ENCODE measurements at regions not wholly inside any gene's neighbourhood (a gene's known extent, or its start where the extent isn't known, plus 50 kb on each side); places are given as distances from the start of the nearest gene placed in this dataset.

- Histone ChIP-seq H3K27ac (no peak overlapping the region), H3K9me3 (no peaks in the 10 kb centered on the region), H3K27me3 (no peaks in the 10 kb centered on the region), H3K36me3 (replicated peaks in 1 of 2; ENCODE audit: insufficient read depth in 1 of 2, low read depth in 2 of 2) (no peaks in the 10 kb centered on the region), H3K4me1 (no peaks in the 10 kb centered on the region), H3K4me3 (no peak overlapping the region)
- intact Hi-C loops (cut with DNase I) = no loop called here
- DNase-seq (no peak), ATAC-seq (no peak)
- TF ChIP-seq POLR2A (IDR thresholded peaks at IDR 0.05) = no peak
- TF ChIP-seq, protein P1, sequence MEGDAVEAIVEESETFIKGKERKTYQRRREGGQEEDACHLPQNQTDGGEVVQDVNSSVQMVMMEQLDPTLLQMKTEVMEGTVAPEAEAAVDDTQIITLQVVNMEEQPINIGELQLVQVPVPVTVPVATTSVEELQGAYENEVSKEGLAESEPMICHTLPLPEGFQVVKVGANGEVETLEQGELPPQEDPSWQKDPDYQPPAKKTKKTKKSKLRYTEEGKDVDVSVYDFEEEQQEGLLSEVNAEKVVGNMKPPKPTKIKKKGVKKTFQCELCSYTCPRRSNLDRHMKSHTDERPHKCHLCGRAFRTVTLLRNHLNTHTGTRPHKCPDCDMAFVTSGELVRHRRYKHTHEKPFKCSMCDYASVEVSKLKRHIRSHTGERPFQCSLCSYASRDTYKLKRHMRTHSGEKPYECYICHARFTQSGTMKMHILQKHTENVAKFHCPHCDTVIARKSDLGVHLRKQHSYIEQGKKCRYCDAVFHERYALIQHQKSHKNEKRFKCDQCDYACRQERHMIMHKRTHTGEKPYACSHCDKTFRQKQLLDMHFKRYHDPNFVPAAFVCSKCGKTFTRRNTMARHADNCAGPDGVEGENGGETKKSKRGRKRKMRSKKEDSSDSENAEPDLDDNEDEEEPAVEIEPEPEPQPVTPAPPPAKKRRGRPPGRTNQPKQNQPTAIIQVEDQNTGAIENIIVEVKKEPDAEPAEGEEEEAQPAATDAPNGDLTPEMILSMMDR (IDR thresholded peaks at IDR 0.05) = no peak
Measured at GRCh38 chr18:71939483-71939882, 604.7 kb downstream of the CBLN2 start.

- no peaks in the 10 kb centered on the region for H3K4me1 ChIP-seq
- ATAC-seq (no peak), DNase-seq (no peak)
- no peak overlapping the region for H3K4me3 ChIP-seq
- 46 to 52% methylated on average over 2 of the region's 2 CpGs for WGBS, 2 donors
- TF ChIP-seq, protein P1 (IDR thresholded peaks at IDR 0.05) = no peak
- no peak for TF ChIP-seq POLR2A (IDR thresholded peaks at IDR 0.05)
- no peak overlapping the region for H3K27ac ChIP-seq
- H3K9me3 ChIP-seq = no peaks in the 10 kb centered on the region
- no peaks in the 10 kb centered on the region for H3K36me3 ChIP-seq (replicated peaks in 1 of 2; ENCODE audit: insufficient read depth in 1 of 2, low read depth in 2 of 2)
- intact Hi-C loops (cut with DNase I) = no loop called here
- H3K27me3 ChIP-seq = no peaks in the 10 kb centered on the region
Measured at GRCh38 chr18:71936744-71937143, 607.4 kb downstream of the CBLN2 start.

DNA sequence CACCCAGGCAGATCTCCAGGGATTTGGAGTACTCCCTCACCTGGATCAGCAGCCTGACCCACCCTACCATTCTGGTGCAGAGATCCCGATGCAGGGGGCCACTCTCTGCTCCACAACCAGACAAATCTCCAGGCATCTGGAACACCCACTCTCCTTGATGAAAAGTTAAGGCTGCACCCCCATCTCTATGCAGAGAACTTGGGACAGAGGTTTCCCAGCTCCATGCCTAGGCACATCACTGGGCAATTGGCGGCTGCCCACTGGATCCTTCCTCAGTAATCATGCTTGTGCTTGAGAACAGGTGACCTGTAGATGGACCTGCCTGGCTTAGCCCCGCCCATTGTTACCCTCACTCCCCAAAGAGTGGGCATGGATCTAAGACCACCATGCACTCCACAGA is 624.9 kb downstream of the CBLN2 start:
- ATAC-seq (no peak), DNase-seq (no peak)
- H3K36me3 ChIP-seq (replicated peaks in 1 of 2; ENCODE audit: insufficient read depth in 1 of 2, low read depth in 2 of 2) = no peaks in the 10 kb centered on the region
- no peaks in the 10 kb centered on the region for H3K9me3 ChIP-seq
- 70 to 74% methylated on average over 2 to 3 of the region's 3 CpGs for WGBS, 2 donors
- TF ChIP-seq, protein P1 (IDR thresholded peaks at IDR 0.05) = no peak
- TF ChIP-seq POLR2A (IDR thresholded peaks at IDR 0.05) = no peak
- H3K4me1 ChIP-seq = no peaks in the 10 kb centered on the region
- H3K27me3 ChIP-seq = no peaks in the 10 kb centered on the region
- no peak overlapping the region for H3K27ac ChIP-seq
- H3K4me3 ChIP-seq = no peak overlapping the region
- intact Hi-C loops (cut with DNase I) = no loop called here

- ATAC-seq (no peak), DNase-seq (no peak)
- H3K27me3 ChIP-seq = no peaks in the 10 kb centered on the region
- H3K4me1 ChIP-seq = no peaks in the 10 kb centered on the region
- no peak for TF ChIP-seq POLR2A (IDR thresholded peaks at IDR 0.05)
- TF ChIP-seq, protein P1 (IDR thresholded peaks at IDR 0.05) = no peak
- no peak overlapping the region for H3K4me3 ChIP-seq
- H3K36me3 ChIP-seq (replicated peaks in 1 of 2; ENCODE audit: insufficient read depth in 1 of 2, low read depth in 2 of 2) = no peaks in the 10 kb centered on the region
- WGBS, 2 donors = 88 to 100% methylated on average over 1 of the region's 1 CpG
- H3K9me3 ChIP-seq = no peaks in the 10 kb centered on the region
- intact Hi-C loops (cut with DNase I) = no loop called here
- H3K27ac ChIP-seq = no peak overlapping the region
Measured at GRCh38 chr18:71913641-71914040, 630.5 kb downstream of the CBLN2 start.

DNA sequence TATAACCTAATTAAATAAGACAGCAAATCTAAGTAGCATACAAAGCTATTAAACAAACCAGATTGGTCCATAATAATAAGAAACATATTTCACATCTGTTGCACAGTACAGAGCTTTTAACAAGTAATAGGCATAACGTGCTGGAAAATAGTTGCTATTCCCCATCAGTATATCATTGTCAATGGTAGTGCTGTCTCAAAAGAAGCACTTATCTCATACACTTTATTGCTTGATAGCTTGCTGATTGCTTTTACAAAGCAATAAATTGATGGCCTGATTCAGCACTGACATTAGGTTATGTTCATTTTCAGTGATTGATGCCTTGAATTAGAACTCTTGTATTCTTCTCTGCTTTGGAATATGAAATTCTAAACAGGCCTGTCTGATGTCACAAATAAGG is 641.7 kb downstream of the CBLN2 start:
- H3K27ac ChIP-seq = no peak overlapping the region

More for the DNA sequence above, 641.7 kb downstream of the CBLN2 start:
- H3K36me3 ChIP-seq (replicated peaks in 1 of 2; ENCODE audit: insufficient read depth in 1 of 2, low read depth in 2 of 2) = no peaks in the 10 kb centered on the region
- peaks cover 0 to 4% (median 0%) of the 10 kb centered on the region in 3 donors for H3K9me3 ChIP-seq
- ATAC-seq (no peak), DNase-seq (no peak)
- no peak overlapping the region for H3K4me3 ChIP-seq
- no peaks in the 10 kb centered on the region for H3K4me1 ChIP-seq
- intact Hi-C loops (cut with DNase I) = no loop called here
- TF ChIP-seq, protein P1 (IDR thresholded peaks at IDR 0.05) = no peak
- TF ChIP-seq POLR2A (IDR thresholded peaks at IDR 0.05) = no peak
- H3K27me3 ChIP-seq = no peaks in the 10 kb centered on the region
- WGBS, 2 donors = 53 to 64% methylated on average over 1 of the region's 1 CpG
